Liver (tissue), 3 donors: ENCODE measurements at regions not wholly inside any gene's neighbourhood (a gene's known extent, or its start where the extent isn't known, plus 50 kb on each side); places are given as distances from the start of the nearest gene placed in this dataset.

Experiments
- GABPA ChIP-seq, 2 donors: IDR thresholded peaks in 1 of 2; conservative IDR thresholded peaks in 1 of 2; 2 replicates each; pipeline ENCODE4 v1.6.1; 2016; ENCODE audit warnings: antibody characterized with exemption in 2 of 2, mild to moderate bottlenecking in 1 of 2, moderate library complexity in 1 of 2
- TF ChIP-seq, protein P1 (sequence below): fragments of 150-350 bp; IDR thresholded peaks from 2 replicates; pipeline ENCODE4 v1.5.1; 2017; ENCODE audit warnings: improper control_type of control experiment, low read depth, low read length; ENCODE audit not compliant: missing input control
- donor health status: healthy.
- donor health status: healthy.

DNA sequence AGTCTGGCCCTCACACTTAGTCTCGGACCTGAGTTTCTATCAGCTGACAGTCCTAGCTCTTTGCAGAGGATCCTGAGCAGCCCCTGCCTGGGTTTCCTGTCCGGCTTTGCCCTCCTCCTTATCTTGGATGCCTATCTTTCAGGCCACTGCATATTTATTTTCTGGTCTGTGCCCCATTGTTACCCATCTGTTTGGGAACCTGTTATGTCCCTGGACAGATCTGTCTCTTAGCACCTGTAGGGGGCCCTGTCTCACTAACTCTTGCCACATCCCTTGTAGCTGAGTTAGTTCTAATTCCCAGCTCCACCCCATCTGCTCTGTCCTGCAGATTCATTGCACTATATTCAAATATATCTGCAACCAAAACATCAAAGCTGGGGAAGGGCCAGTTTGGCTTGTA lies 514.9 kb upstream of the LCORL start:
- TF ChIP-seq, protein P1, sequence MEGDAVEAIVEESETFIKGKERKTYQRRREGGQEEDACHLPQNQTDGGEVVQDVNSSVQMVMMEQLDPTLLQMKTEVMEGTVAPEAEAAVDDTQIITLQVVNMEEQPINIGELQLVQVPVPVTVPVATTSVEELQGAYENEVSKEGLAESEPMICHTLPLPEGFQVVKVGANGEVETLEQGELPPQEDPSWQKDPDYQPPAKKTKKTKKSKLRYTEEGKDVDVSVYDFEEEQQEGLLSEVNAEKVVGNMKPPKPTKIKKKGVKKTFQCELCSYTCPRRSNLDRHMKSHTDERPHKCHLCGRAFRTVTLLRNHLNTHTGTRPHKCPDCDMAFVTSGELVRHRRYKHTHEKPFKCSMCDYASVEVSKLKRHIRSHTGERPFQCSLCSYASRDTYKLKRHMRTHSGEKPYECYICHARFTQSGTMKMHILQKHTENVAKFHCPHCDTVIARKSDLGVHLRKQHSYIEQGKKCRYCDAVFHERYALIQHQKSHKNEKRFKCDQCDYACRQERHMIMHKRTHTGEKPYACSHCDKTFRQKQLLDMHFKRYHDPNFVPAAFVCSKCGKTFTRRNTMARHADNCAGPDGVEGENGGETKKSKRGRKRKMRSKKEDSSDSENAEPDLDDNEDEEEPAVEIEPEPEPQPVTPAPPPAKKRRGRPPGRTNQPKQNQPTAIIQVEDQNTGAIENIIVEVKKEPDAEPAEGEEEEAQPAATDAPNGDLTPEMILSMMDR: no peak
- TF ChIP-seq GABPA (IDR thresholded peaks at IDR 0.05 in 1 of 2, conservative IDR thresholded peaks at IDR 0.05 in 1 of 2): no peak
